Gastroesophageal sphincter (tissue), 4 donors: ENCODE measurements at regions not wholly inside any gene's neighbourhood (a gene's known extent, or its start where the extent isn't known, plus 50 kb on each side); places are given as distances from the start of the nearest gene placed in this dataset.

Experiments used
- ATAC-seq: fragments of 150-250 bp; one replicate; pipeline ENCODE4 v1.9.1; 2016; ENCODE audit warnings: mild to moderate bottlenecking, moderate library complexity
- H3K27ac ChIP-seq, 4 donors: fragments of 200-600 bp; sonication (generic) in 3 of 4; 1 replicate in 3 of 4; 2 replicates in 1 of 4; pipeline ENCODE4 v1.5.1; 2016 to 2019
- H3K27me3 ChIP-seq: fragments of 200-600 bp; sonication (generic); one replicate; pipeline ENCODE4 v1.5.1; 2019
- H3K36me3 ChIP-seq, 2 donors: fragments of 200-600 bp; sonication (generic); one replicate each; pipeline ENCODE4 v1.5.1; 2019; ENCODE audit warnings: control low read depth in 1 of 2
- H3K4me1 ChIP-seq, 3 donors: fragments of 200-600 bp; sonication (generic); 1 replicate in 2 of 3; 2 replicates in 1 of 3; pipeline ENCODE4 v1.5.1; 2016 to 2019; ENCODE audit warnings: control low read depth in 2 of 3
- H3K4me3 ChIP-seq, 2 donors: fragments of 200-600 bp; sonication (generic); one replicate each; pipeline ENCODE4 v1.5.1; 2019; ENCODE audit warnings: mild to moderate bottlenecking in 1 of 2, moderate library complexity in 1 of 2
- H3K9me3 ChIP-seq, 3 donors: fragments of 200-600 bp; sonication (generic); one replicate each; pipeline ENCODE4 v1.5.1; 2017 to 2019; ENCODE audit warnings: control low read depth in 2 of 3
- EP300 ChIP-seq: sonication (generic); formaldehyde crosslinking; IDR thresholded peaks from one replicate; pipeline ENCODE4 v1.6.1; 2017; ENCODE audit warnings: antibody characterized with exemption, mild to moderate bottlenecking
- POLR2A ChIP-seq, 2 donors: fragments of 450-650 bp; IDR thresholded peaks; one replicate each; pipeline ENCODE4 v1.6.1; 2017; ENCODE audit warnings: antibody characterized with exemption in 2 of 2, mild to moderate bottlenecking in 2 of 2, moderate library complexity in 1 of 2
- POLR2AphosphoS5 ChIP-seq: sonication (generic); formaldehyde crosslinking; IDR thresholded peaks from one replicate; pipeline ENCODE4 v1.6.1; 2017; ENCODE audit warnings: antibody characterized with exemption
- WGBS, 2 donors: methylation state at CpG; one replicate each; pipeline ENCODE4 v1.1.5; 2018; ENCODE audit warnings: low coverage in 1 of 2; 5-methylcytosine and 5-hydroxymethylcytosine counted together
- TF ChIP-seq, protein P1 (sequence below), 4 experiments: fragments of 200-600 bp in 2 of 4; fragments of 450-650 bp in 2 of 4; sonication (generic) in 1 of 4; IDR thresholded peaks; one replicate each; pipeline ENCODE4 v1.5.1; 2017 to 2019; ENCODE audit warnings: antibody characterized with exemption in 4 of 4, mild to moderate bottlenecking in 2 of 4, moderate library complexity in 2 of 4

DNA sequence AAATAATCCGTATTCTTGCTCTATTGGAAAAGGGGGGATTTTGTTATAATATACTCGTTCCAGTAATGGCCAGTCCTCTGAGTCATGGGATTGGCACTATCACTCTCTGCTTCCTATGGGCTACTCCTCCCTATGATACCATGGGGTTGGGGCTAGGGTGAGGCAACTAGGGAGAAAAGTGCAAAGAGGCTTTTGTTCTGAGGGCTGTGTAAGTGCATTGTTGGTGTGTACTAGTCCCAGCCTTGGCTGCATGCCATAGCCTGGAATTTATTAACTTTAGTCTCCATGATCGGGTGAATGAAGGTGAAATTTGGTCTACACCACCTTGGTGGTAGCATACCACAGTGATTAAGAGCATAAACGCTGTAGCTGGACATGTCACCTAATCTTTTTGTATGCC, 247.6 kb downstream of the RPAP3 start:
- H3K36me3 ChIP-seq = no peaks in the 10 kb centered on the region
- H3K4me3 ChIP-seq = no peak overlapping the region
- no peaks in the 10 kb centered on the region for H3K27me3 ChIP-seq
- WGBS, 2 donors = 84 to 85% methylated on average over 2 to 4 of the region's 4 CpGs
- peaks cover 0 to 21% (median 0%) of the 10 kb centered on the region in 3 donors for H3K9me3 ChIP-seq
- ATAC-seq = no peak
- no peak for TF ChIP-seq EP300
- TF ChIP-seq POLR2A (IDR thresholded peaks at IDR 0.05) = no peak
- TF ChIP-seq POLR2AphosphoS5 = no peak
- TF ChIP-seq, protein P1, sequence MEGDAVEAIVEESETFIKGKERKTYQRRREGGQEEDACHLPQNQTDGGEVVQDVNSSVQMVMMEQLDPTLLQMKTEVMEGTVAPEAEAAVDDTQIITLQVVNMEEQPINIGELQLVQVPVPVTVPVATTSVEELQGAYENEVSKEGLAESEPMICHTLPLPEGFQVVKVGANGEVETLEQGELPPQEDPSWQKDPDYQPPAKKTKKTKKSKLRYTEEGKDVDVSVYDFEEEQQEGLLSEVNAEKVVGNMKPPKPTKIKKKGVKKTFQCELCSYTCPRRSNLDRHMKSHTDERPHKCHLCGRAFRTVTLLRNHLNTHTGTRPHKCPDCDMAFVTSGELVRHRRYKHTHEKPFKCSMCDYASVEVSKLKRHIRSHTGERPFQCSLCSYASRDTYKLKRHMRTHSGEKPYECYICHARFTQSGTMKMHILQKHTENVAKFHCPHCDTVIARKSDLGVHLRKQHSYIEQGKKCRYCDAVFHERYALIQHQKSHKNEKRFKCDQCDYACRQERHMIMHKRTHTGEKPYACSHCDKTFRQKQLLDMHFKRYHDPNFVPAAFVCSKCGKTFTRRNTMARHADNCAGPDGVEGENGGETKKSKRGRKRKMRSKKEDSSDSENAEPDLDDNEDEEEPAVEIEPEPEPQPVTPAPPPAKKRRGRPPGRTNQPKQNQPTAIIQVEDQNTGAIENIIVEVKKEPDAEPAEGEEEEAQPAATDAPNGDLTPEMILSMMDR (IDR thresholded peaks at IDR 0.05) = no peak
- no peaks in the 10 kb centered on the region for H3K4me1 ChIP-seq
- H3K27ac ChIP-seq = no peak overlapping the region

DNA sequence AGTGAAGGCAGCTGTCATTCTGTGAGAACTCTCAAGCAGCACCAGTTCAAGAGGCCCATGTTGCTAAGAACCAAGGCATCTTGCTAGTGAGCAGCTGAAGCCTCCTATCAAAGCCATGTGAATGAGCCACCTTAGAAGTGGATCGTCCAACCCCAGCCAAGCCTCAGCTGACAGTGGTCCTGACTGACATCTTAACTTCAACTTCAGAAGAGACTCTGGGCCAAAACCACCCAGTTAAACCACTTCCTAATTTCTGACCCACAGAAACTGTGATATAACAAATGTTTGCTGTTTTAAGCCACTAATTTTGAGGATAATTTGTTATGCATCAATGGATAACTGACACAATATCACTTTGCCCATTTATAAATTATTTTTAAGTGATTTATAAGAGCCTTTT, 256.0 kb downstream of the RPAP3 start:
- Histone ChIP-seq H3K27me3 (no peaks in the 10 kb centered on the region), H3K4me3 (no peak overlapping the region), H3K36me3 (no peaks in the 10 kb centered on the region), H3K27ac (no peak overlapping the region), H3K4me1 (no peaks in the 10 kb centered on the region), H3K9me3 (no peaks in the 10 kb centered on the region)
- ATAC-seq = no peak
- TF ChIP-seq POLR2A (IDR thresholded peaks at IDR 0.05) = no peak
- no peak for TF ChIP-seq EP300
- TF ChIP-seq, protein P1 (IDR thresholded peaks at IDR 0.05) = no peak
- TF ChIP-seq POLR2AphosphoS5 = no peak
- WGBS, 2 donors = 50 to 64% methylated on average over 1 of the region's 1 CpG

DNA sequence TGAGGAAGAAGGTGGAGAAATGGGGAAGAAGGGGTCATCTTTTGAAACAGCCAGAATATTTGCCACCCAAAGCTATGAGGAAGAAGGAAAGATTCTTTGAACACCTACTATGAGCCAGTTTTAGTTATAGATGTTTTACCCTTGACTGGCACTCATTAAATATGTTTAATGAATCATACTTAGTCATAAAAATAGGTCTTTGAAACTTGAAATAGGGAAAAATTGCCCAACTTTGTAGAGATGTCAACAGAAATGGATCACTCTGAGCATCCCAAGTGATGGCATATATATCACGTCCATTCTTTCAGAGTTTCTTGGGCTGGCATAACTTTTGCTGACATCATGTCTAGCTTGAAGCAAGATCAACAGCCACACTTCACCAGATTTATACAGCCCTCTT, 263.5 kb downstream of the RPAP3 start:
- TF ChIP-seq EP300 (no peak), POLR2AphosphoS5 (no peak), POLR2A (IDR thresholded peaks at IDR 0.05) (no peak)
- TF ChIP-seq, protein P1 (IDR thresholded peaks at IDR 0.05) = no peak
- H3K27ac ChIP-seq = no peak overlapping the region
- no peak for ATAC-seq
- H3K27me3 ChIP-seq = no peaks in the 10 kb centered on the region
- H3K9me3 ChIP-seq = peaks cover 0 to 45% (median 0%) of the 10 kb centered on the region in 3 donors
- 73% methylated on average over 1 of the region's 1 CpG for WGBS, 2 donors
- H3K4me1 ChIP-seq = no peaks in the 10 kb centered on the region
- H3K36me3 ChIP-seq = no peaks in the 10 kb centered on the region
- H3K4me3 ChIP-seq = no peak overlapping the region

DNA sequence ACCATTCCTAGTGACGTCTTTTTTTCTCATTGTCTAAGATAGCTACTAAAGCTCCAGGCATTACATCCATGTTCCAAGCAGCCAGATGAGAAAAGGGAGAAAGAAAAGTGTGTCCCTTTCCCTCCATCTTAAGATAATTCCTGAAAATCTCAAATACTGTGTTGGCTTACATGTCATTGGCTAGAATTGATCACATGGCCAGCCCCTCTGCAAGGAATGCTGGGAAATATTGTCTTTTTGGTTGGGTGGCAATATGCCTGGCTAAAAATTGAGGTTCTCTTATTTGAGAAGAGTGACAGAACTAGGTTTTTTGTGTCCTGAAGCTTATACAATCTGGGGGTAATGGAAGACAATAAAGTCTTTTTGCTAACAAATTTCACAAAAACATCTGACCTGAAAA, 264.3 kb downstream of the RPAP3 start:
- H3K36me3 ChIP-seq = no peaks in the 10 kb centered on the region
- no peak for ATAC-seq
- peaks cover 0 to 48% (median 0%) of the 10 kb centered on the region in 3 donors for H3K9me3 ChIP-seq
- H3K4me3 ChIP-seq = no peak overlapping the region
- 70 to 75% methylated on average over 1 of the region's 1 CpG for WGBS, 2 donors
- no peaks in the 10 kb centered on the region for H3K4me1 ChIP-seq
- TF ChIP-seq POLR2A (IDR thresholded peaks at IDR 0.05) = no peak
- TF ChIP-seq, protein P1 (IDR thresholded peaks at IDR 0.05) = no peak
- TF ChIP-seq POLR2AphosphoS5 = no peak
- no peak for TF ChIP-seq EP300
- no peaks in the 10 kb centered on the region for H3K27me3 ChIP-seq
- no peak overlapping the region for H3K27ac ChIP-seq

DNA sequence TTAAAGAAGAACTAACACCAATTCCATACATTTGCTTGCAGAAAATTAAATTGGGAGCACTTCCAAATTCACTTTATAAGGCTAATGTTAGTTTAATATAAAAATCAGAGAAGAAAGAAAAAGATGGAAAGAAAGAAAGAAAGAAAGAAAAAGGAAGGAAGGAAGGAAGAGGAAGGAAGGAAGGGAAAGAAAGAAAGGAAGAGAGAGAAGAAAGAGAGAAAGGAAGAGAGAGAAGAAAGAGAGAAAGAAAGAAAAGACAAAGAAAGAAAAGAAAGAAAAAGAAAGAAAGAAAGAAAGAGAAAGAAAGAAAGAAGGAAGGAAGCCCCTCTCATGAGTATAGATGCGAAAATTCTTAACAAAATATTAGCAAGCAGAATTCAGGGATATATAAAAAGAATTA, 267.7 kb downstream of the RPAP3 start:
- no peak for ATAC-seq
- Histone ChIP-seq H3K27ac (no peak overlapping the region), H3K36me3 (no peaks in the 10 kb centered on the region), H3K4me3 (no peak overlapping the region), H3K9me3 (peaks cover 0 to 48% (median 0%) of the 10 kb centered on the region in 3 donors), H3K4me1 (no peaks in the 10 kb centered on the region), H3K27me3 (no peaks in the 10 kb centered on the region)
- WGBS, 2 donors = 90 to 100% methylated on average over 1 of the region's 1 CpG
- TF ChIP-seq EP300 (no peak), POLR2AphosphoS5 (no peak), POLR2A (IDR thresholded peaks at IDR 0.05) (no peak)
- TF ChIP-seq, protein P1 (IDR thresholded peaks at IDR 0.05) = no peak
